ENCODE measurements at regions not wholly inside any gene's neighbourhood (a gene's known extent, or its start where the extent isn't known, plus 50 kb on each side); places are given as distances from the start of the nearest gene placed in this dataset.

- no peak for TF ChIP-seq POLR2A (IDR thresholded peaks at IDR 0.05; ENCODE audit: low read depth, low read length)
- TF ChIP-seq POLR2AphosphoS5 (IDR thresholded peaks at IDR 0.05; ENCODE audit: low read depth, low read length): no peak
- no peak for TF ChIP-seq TAF1 (IDR thresholded peaks at IDR 0.05; ENCODE audit: borderline replicate concordance, low read depth, low read length)
- no peak for DNase-seq (ENCODE audit: insufficient read length)
- no peak for FAIRE-seq
Measured at GRCh38 chr2:117512307-117512706, 302.2 kb upstream of the DDX18 start.

- DNase-seq (ENCODE audit: insufficient read length) (no peak), FAIRE-seq (no peak)
- no peak for TF ChIP-seq TAF1 (IDR thresholded peaks at IDR 0.05; ENCODE audit: borderline replicate concordance, low read depth, low read length)
- no peak for TF ChIP-seq POLR2AphosphoS5 (IDR thresholded peaks at IDR 0.05; ENCODE audit: low read depth, low read length)
- no peak for TF ChIP-seq POLR2A (IDR thresholded peaks at IDR 0.05; ENCODE audit: low read depth, low read length)
Measured at GRCh38 chr2:117514371-117514770, 300.1 kb upstream of the DDX18 start.

- TF ChIP-seq POLR2A (IDR thresholded peaks at IDR 0.05; ENCODE audit: low read depth, low read length) (no peak), TAF1 (IDR thresholded peaks at IDR 0.05; ENCODE audit: borderline replicate concordance, low read depth, low read length) (no peak), POLR2AphosphoS5 (IDR thresholded peaks at IDR 0.05; ENCODE audit: low read depth, low read length) (no peak)
- no peak for DNase-seq (ENCODE audit: insufficient read length)
- no peak for FAIRE-seq
Measured at GRCh38 chr2:117519238-117519637, 295.3 kb upstream of the DDX18 start.

- no peak for DNase-seq (ENCODE audit: insufficient read length)
Measured at GRCh38 chr2:117519721-117520120, 294.8 kb upstream of the DDX18 start.

GRCh38 chr2:117523267-117523666 lies 291.2 kb upstream of the DDX18 start:
- FAIRE-seq (no peak), DNase-seq (ENCODE audit: insufficient read length) (no peak)
- no peak for TF ChIP-seq TAF1 (IDR thresholded peaks at IDR 0.05; ENCODE audit: borderline replicate concordance, low read depth, low read length)
- TF ChIP-seq POLR2AphosphoS5 (IDR thresholded peaks at IDR 0.05; ENCODE audit: low read depth, low read length): no peak
- TF ChIP-seq POLR2A (IDR thresholded peaks at IDR 0.05; ENCODE audit: low read depth, low read length): no peak

More at GRCh38 chr2:117519721-117520120, 294.8 kb upstream of the DDX18 start:
- TF ChIP-seq POLR2AphosphoS5 (IDR thresholded peaks at IDR 0.05; ENCODE audit: low read depth, low read length) (no peak), TAF1 (IDR thresholded peaks at IDR 0.05; ENCODE audit: borderline replicate concordance, low read depth, low read length) (no peak), POLR2A (IDR thresholded peaks at IDR 0.05; ENCODE audit: low read depth, low read length) (no peak)
- no peak for FAIRE-seq

- no peak for TF ChIP-seq TAF1 (IDR thresholded peaks at IDR 0.05; ENCODE audit: borderline replicate concordance, low read depth, low read length)
- FAIRE-seq (no peak), DNase-seq (ENCODE audit: insufficient read length) (no peak)
Measured at GRCh38 chr2:117523711-117524238, 290.7 kb upstream of the DDX18 start.

GRCh38 chr2:117536139-117536538 lies 278.4 kb upstream of the DDX18 start:
- FAIRE-seq (no peak), DNase-seq (ENCODE audit: insufficient read length) (no peak)
- TF ChIP-seq POLR2AphosphoS5 (IDR thresholded peaks at IDR 0.05; ENCODE audit: low read depth, low read length): no peak
- no peak for TF ChIP-seq POLR2A (IDR thresholded peaks at IDR 0.05; ENCODE audit: low read depth, low read length)
- no peak for TF ChIP-seq TAF1 (IDR thresholded peaks at IDR 0.05; ENCODE audit: borderline replicate concordance, low read depth, low read length)

GRCh38 chr2:117537032-117537431 lies 277.5 kb upstream of the DDX18 start:
- TF ChIP-seq POLR2AphosphoS5 (IDR thresholded peaks at IDR 0.05; ENCODE audit: low read depth, low read length): no peak
- no peak for TF ChIP-seq POLR2A (IDR thresholded peaks at IDR 0.05; ENCODE audit: low read depth, low read length)
- no peak for TF ChIP-seq TAF1 (IDR thresholded peaks at IDR 0.05; ENCODE audit: borderline replicate concordance, low read depth, low read length)
- FAIRE-seq: no peak
- no peak for DNase-seq (ENCODE audit: insufficient read length)

GRCh38 chr2:117551858-117552257 lies 262.6 kb upstream of the DDX18 start:
- DNase-seq (ENCODE audit: insufficient read length) (no peak), FAIRE-seq (no peak)
- no peak for TF ChIP-seq POLR2A (IDR thresholded peaks at IDR 0.05; ENCODE audit: low read depth, low read length)
- TF ChIP-seq TAF1 (IDR thresholded peaks at IDR 0.05; ENCODE audit: borderline replicate concordance, low read depth, low read length): no peak
- TF ChIP-seq POLR2AphosphoS5 (IDR thresholded peaks at IDR 0.05; ENCODE audit: low read depth, low read length): no peak

GRCh38 chr2:117553448-117553847 lies 261.0 kb upstream of the DDX18 start:
- FAIRE-seq (no peak), DNase-seq (ENCODE audit: insufficient read length) (no peak)
- TF ChIP-seq TAF1 (IDR thresholded peaks at IDR 0.05; ENCODE audit: borderline replicate concordance, low read depth, low read length) (no peak), POLR2AphosphoS5 (IDR thresholded peaks at IDR 0.05; ENCODE audit: low read depth, low read length) (no peak), POLR2A (IDR thresholded peaks at IDR 0.05; ENCODE audit: low read depth, low read length) (no peak)

GRCh38 chr2:117555965-117556364 lies 258.5 kb upstream of the DDX18 start:
- no peak for TF ChIP-seq POLR2AphosphoS5 (IDR thresholded peaks at IDR 0.05; ENCODE audit: low read depth, low read length)
- FAIRE-seq (no peak), DNase-seq (ENCODE audit: insufficient read length) (no peak)

- TF ChIP-seq TAF1 (IDR thresholded peaks at IDR 0.05; ENCODE audit: borderline replicate concordance, low read depth, low read length): no peak
- no peak for TF ChIP-seq POLR2A (IDR thresholded peaks at IDR 0.05; ENCODE audit: low read depth, low read length)
- no peak for TF ChIP-seq POLR2AphosphoS5 (IDR thresholded peaks at IDR 0.05; ENCODE audit: low read depth, low read length)
- FAIRE-seq: no peak
Measured at GRCh38 chr2:117557626-117558025, 256.9 kb upstream of the DDX18 start.

GRCh38 chr2:117562654-117563053 lies 251.8 kb upstream of the DDX18 start:
- DNase-seq (ENCODE audit: insufficient read length) (no peak), FAIRE-seq (no peak)
- TF ChIP-seq POLR2A (IDR thresholded peaks at IDR 0.05; ENCODE audit: low read depth, low read length) (no peak), TAF1 (IDR thresholded peaks at IDR 0.05; ENCODE audit: borderline replicate concordance, low read depth, low read length) (no peak), POLR2AphosphoS5 (IDR thresholded peaks at IDR 0.05; ENCODE audit: low read depth, low read length) (no peak)

More at GRCh38 chr2:117557626-117558025, 256.9 kb upstream of the DDX18 start:
- no peak for DNase-seq (ENCODE audit: insufficient read length)
